Erythroblast (primary cell): ENCODE measurements at regions not wholly inside any gene's neighbourhood (a gene's known extent, or its start where the extent isn't known, plus 50 kb on each side); places are given as distances from the start of the nearest gene placed in this dataset.

ENCODE experiments used
- GATA1 ChIP-seq: IDR thresholded peaks from 2 replicates; pipeline ENCODE4 v1.6.1; 2011; ENCODE audit warnings: low read depth, mild to moderate bottlenecking, control low read depth, low read length, moderate library complexity
- POLR2A ChIP-seq: IDR thresholded peaks from 2 replicates; pipeline ENCODE4 v1.6.1; 2011; ENCODE audit warnings: mild to moderate bottlenecking, low read length

DNA sequence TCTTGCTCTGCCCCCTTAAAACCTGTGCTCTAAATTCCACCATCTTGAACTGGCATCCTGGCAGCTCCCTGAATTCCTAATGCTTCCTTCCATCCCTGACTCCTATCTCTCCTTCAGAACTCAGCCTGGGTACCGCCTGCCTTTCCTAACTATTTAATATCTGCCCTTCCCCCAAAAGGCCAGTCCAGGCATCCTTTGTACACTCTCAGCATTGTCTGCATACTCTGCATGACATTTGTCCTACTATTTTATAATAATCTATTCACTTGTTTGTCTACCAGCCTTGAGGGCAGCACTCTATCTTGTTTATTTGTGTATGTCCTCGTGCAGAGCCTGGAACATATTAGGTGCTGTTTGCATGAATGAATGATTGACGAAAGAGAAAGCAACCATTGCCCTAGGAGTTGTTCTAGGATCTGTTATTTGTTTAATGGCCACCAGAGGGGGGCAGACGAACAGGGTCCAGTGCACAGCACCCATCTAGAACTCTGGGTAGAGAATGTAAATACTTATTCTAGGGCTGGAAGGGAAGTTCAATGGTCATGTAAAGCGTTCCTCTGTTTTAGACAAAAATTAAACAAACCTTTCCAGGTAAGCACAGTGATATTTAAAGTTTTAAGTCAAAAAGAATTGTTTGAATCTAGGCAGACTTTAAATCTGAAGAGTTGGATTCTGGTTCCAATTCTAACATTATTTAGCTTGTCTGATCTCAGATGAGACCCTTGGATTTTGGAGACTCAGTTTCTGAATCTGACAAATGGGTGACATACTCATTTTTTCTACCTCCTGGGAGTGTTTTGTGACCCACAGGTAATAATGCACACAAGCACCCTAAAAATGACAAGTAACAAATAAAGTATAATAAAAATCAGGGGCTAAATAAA is 125.8 kb upstream of the GALNT15 start:
- TF ChIP-seq POLR2A = no peak
- no peak for TF ChIP-seq GATA1
